CD4-positive, alpha-beta T cell treated with Interleukin-6 for 4 hours (primary cell): ENCODE measurements at regions not wholly inside any gene's neighbourhood (a gene's known extent, or its start where the extent isn't known, plus 50 kb on each side); places are given as distances from the start of the nearest gene placed in this dataset.
"Not testable (repeated sequence)": the region's sequence is repeated elsewhere in the genome, so short reads cannot be mapped to it uniquely, and the experiment has no call there.

Source experiments
- DNase-seq: peaks from one replicate; pipeline ENCODE4 v3.0.0-alpha.2; 2020; ENCODE audit warnings: mixed read lengths

- DNase-seq: not testable (repeated sequence)
Measured at GRCh38 chr12:60801166-60801565, 1205.3 kb downstream of the SLC16A7 start.

- no peak for DNase-seq
Measured at GRCh38 chr12:60803147-60803546, 1207.3 kb downstream of the SLC16A7 start.

- DNase-seq: no peak
Measured at GRCh38 chr12:60805364-60805763, 1209.5 kb downstream of the SLC16A7 start.

GRCh38 chr12:60819794-60820193, 1224.0 kb downstream of the SLC16A7 start:
- no peak for DNase-seq

GRCh38 chr12:60822580-60822979, 1226.8 kb downstream of the SLC16A7 start:
- DNase-seq: no peak

GRCh38 chr12:60830381-60830780, 1234.6 kb downstream of the SLC16A7 start:
- no peak for DNase-seq

- DNase-seq: no peak
Measured at GRCh38 chr12:60832290-60832689, 1236.5 kb downstream of the SLC16A7 start.

GRCh38 chr12:60834372-60834771, 1238.5 kb downstream of the SLC16A7 start:
- no peak for DNase-seq

GRCh38 chr12:60834806-60835205, 1239.0 kb downstream of the SLC16A7 start:
- no peak for DNase-seq

- DNase-seq: no peak
Measured at GRCh38 chr12:60836651-60837050, 1240.8 kb downstream of the SLC16A7 start.

GRCh38 chr12:60842181-60842580, 1246.4 kb downstream of the SLC16A7 start:
- no peak for DNase-seq

GRCh38 chr12:60844101-60844500, 1248.3 kb downstream of the SLC16A7 start:
- no peak for DNase-seq

- no peak for DNase-seq
Measured at GRCh38 chr12:60844875-60845274, 1249.0 kb downstream of the SLC16A7 start.

GRCh38 chr12:60845696-60846095, 1249.9 kb downstream of the SLC16A7 start:
- no peak for DNase-seq

GRCh38 chr12:60847281-60847680, 1251.5 kb downstream of the SLC16A7 start:
- no peak for DNase-seq

GRCh38 chr12:60849723-60850122, 1253.9 kb downstream of the SLC16A7 start:
- DNase-seq: no peak

- DNase-seq: no peak
Measured at GRCh38 chr12:60853407-60853806, 1257.6 kb downstream of the SLC16A7 start.

- no peak for DNase-seq
Measured at GRCh38 chr12:60863421-60863820, 1267.6 kb downstream of the SLC16A7 start.

GRCh38 chr12:60872219-60872618, 1276.4 kb downstream of the SLC16A7 start:
- no peak for DNase-seq

- DNase-seq: no peak
Measured at GRCh38 chr12:60872850-60873713, 1277.3 kb downstream of the SLC16A7 start.

- no peak for DNase-seq
Measured at GRCh38 chr12:60874091-60874490, 1278.3 kb downstream of the SLC16A7 start.

- no peak for DNase-seq
Measured at GRCh38 chr12:60920841-60921495, 1325.1 kb downstream of the SLC16A7 start.

- DNase-seq: no peak
Measured at GRCh38 chr12:60921541-60921940, 1325.7 kb downstream of the SLC16A7 start.

- DNase-seq: no peak
Measured at GRCh38 chr12:60926256-60926655, 1330.4 kb downstream of the SLC16A7 start.
